CD14-positive monocyte (primary cell): ENCODE measurements at regions not wholly inside any gene's neighbourhood (a gene's known extent, or its start where the extent isn't known, plus 50 kb on each side); places are given as distances from the start of the nearest gene placed in this dataset.

ENCODE experiments used
- DNase-seq, 3 donors: peaks; one replicate each; pipeline ENCODE4 v3.0.0-alpha.2; 2011 to 2022
- H2AFZ ChIP-seq: 2 replicates; pipeline ENCODE4 v1.6.0; 2012; ENCODE audit warnings: mild to moderate bottlenecking, low read depth, low read length, inconsistent platforms; ENCODE audit not compliant: insufficient read depth, poor library complexity, severe bottlenecking
- H3K27ac ChIP-seq, 2 donors: 1 replicate in 1 of 2; 2 replicates in 1 of 2; pipeline ENCODE4 v1.5.1; 2012 to 2013; ENCODE audit warnings: low read length in 2 of 2, control low read depth in 1 of 2, inconsistent platforms in 1 of 2, low read depth in 1 of 2, mild to moderate bottlenecking in 1 of 2
- H3K27me3 ChIP-seq, 2 donors: one replicate each; pipeline versions ENCODE4 v1.6.0 to v1.6.1; 2011 to 2013; ENCODE audit warnings: low read length in 2 of 2; ENCODE audit not compliant: control insufficient read depth in 2 of 2, insufficient read depth in 2 of 2
- H3K36me3 ChIP-seq, 2 donors: replicated peaks in 1 of 2; 1 replicate in 1 of 2; 2 replicates in 1 of 2; pipeline versions ENCODE4 v1.5.1 to v1.6.1; 2012 to 2013; ENCODE audit warnings: low read length in 2 of 2, control low read depth in 1 of 2, inconsistent platforms in 1 of 2, mild to moderate bottlenecking in 1 of 2; ENCODE audit not compliant: insufficient read depth in 2 of 2, control insufficient read depth in 1 of 2
- H3K4me1 ChIP-seq, 2 donors: 1 replicate in 1 of 2; 2 replicates in 1 of 2; pipeline versions ENCODE4 v1.5.1 to v1.6.1; 2012 to 2013; ENCODE audit warnings: low read length in 2 of 2, control low read depth in 1 of 2, inconsistent platforms in 1 of 2, mild to moderate bottlenecking in 1 of 2, moderate library complexity in 1 of 2; ENCODE audit not compliant: insufficient read depth in 2 of 2, control insufficient read depth in 1 of 2
- H3K4me2 ChIP-seq: replicated peaks from 2 replicates; pipeline ENCODE3; 2012; ENCODE audit warnings: low read length, moderate library complexity, mild to moderate bottlenecking; ENCODE audit not compliant: poor library complexity, severe bottlenecking; ENCODE audit errors: extremely low read depth
- H3K4me3 ChIP-seq, 3 experiments: fragments of 200-600 bp in 1 of 3; sonication (generic) in 1 of 3; replicated peaks in 1 of 3; 1 replicate in 2 of 3; 2 replicates in 1 of 3; pipeline ENCODE4 v1.5.1; 2011 to 2013; ENCODE audit warnings: low read length in 3 of 3, mild to moderate bottlenecking in 3 of 3, control low read depth in 2 of 3, low read depth in 2 of 3, inconsistent platforms in 1 of 3, moderate library complexity in 1 of 3
- H3K79me2 ChIP-seq: 2 replicates; pipeline ENCODE4 v1.6.0; 2012; ENCODE audit warnings: mild to moderate bottlenecking, control low read depth, inconsistent platforms, low read length, moderate library complexity; ENCODE audit not compliant: insufficient read depth
- H3K9ac ChIP-seq: 2 replicates; pipeline ENCODE4 v1.6.0; 2017; ENCODE audit warnings: low read length, mild to moderate bottlenecking; ENCODE audit not compliant: insufficient read depth, poor library complexity, severe bottlenecking
- H3K9me3 ChIP-seq, 2 donors: replicated peaks in 1 of 2; 1 replicate in 1 of 2; 2 replicates in 1 of 2; pipeline versions ENCODE4 v1.5.1 to v1.6.1; 2012 to 2013; ENCODE audit warnings: low read length in 2 of 2, control low read depth in 1 of 2; ENCODE audit not compliant: control insufficient read depth in 1 of 2, insufficient read depth in 1 of 2
- H4K20me1 ChIP-seq: 2 replicates; pipeline ENCODE4 v1.6.0; 2012; ENCODE audit warnings: mild to moderate bottlenecking, low read length, control low read depth, moderate library complexity; ENCODE audit not compliant: insufficient read depth
- H3K27ac Mint-ChIP-seq, 7 donors: one replicate each; pipeline ENCODE4 v1.8.0; 2020; ENCODE audit warnings: mild to moderate bottlenecking in 7 of 7, mixed read lengths in 7 of 7, moderate library complexity in 6 of 7, inconsistent platforms in 2 of 7
- H3K27me3 Mint-ChIP-seq, 3 donors: one replicate each; pipeline ENCODE4 v1.8.0; 2021 to 2022; ENCODE audit warnings: low read depth in 3 of 3, mild to moderate bottlenecking in 3 of 3, mixed read lengths in 3 of 3, moderate library complexity in 3 of 3, inconsistent platforms in 1 of 3
- H3K36me3 Mint-ChIP-seq, 2 donors: one replicate each; pipeline ENCODE4 v1.8.0; 2020; ENCODE audit warnings: mixed read lengths in 2 of 2, inconsistent platforms in 1 of 2, mild to moderate bottlenecking in 1 of 2
- H3K4me1 Mint-ChIP-seq: one replicate; pipeline ENCODE4 v1.8.0; 2020; ENCODE audit warnings: mild to moderate bottlenecking, mixed read lengths
- H3K4me3 Mint-ChIP-seq, 2 donors: one replicate each; pipeline ENCODE4 v1.8.0; 2020; ENCODE audit warnings: mild to moderate bottlenecking in 2 of 2, mixed read lengths in 2 of 2, moderate library complexity in 1 of 2
- H3K9me3 Mint-ChIP-seq, 7 donors: one replicate each; pipeline ENCODE4 v1.8.0; 2020 to 2022; ENCODE audit warnings: mixed read lengths in 7 of 7, mild to moderate bottlenecking in 6 of 7, moderate library complexity in 6 of 7, inconsistent platforms in 2 of 7
- WGBS: methylation state at CpG from one replicate; pipeline ENCODE4 v1.1.5; 2013; ENCODE audit warnings: missing lambda C conversion rate; ENCODE audit not compliant: insufficient coverage; 5-methylcytosine and 5-hydroxymethylcytosine counted together
- intact Hi-C, 2 donors: fragments of 100-400 bp; cut with micrococcal nuclease; formaldehyde crosslinking; loops; one replicate each; pipeline versions ENCODE4 v1.15.0 to v1.15.1; 2023
- TF ChIP-seq, protein P1 (sequence below): fragments of 200-600 bp; IDR thresholded peaks from one replicate; pipeline ENCODE4 v1.8.0; 2022; ENCODE audit warnings: antibody characterized with exemption, mild to moderate bottlenecking

DNA sequence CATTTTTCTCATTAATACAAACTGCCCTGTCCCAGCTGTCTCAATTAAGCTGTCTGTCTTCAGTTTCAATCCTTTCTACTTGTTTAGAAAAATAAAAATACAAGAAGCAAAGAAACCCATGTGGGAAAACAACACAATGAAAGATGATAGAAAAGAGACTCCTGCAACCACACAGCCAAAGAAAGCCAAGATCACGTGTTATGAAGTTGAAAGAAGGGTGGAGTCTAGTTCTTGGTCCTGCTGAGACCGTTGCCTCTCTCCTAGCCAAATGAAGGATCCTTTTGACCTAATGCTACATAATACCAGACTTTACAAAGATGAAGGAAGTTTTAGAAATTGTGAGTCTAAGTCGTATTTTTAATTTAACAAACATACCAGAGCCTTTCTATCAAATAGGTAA, 218.8 kb upstream of the RRP15 start:
- peaks cover 0 to 3% of the 10 kb centered on the region in 2 donors for H3K9me3 ChIP-seq
- intact Hi-C loops, result no loop called here
- TF ChIP-seq, protein P1, sequence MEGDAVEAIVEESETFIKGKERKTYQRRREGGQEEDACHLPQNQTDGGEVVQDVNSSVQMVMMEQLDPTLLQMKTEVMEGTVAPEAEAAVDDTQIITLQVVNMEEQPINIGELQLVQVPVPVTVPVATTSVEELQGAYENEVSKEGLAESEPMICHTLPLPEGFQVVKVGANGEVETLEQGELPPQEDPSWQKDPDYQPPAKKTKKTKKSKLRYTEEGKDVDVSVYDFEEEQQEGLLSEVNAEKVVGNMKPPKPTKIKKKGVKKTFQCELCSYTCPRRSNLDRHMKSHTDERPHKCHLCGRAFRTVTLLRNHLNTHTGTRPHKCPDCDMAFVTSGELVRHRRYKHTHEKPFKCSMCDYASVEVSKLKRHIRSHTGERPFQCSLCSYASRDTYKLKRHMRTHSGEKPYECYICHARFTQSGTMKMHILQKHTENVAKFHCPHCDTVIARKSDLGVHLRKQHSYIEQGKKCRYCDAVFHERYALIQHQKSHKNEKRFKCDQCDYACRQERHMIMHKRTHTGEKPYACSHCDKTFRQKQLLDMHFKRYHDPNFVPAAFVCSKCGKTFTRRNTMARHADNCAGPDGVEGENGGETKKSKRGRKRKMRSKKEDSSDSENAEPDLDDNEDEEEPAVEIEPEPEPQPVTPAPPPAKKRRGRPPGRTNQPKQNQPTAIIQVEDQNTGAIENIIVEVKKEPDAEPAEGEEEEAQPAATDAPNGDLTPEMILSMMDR, result no peak
- no peak overlapping the region for H3K4me2 ChIP-seq
- no peak overlapping the region for H2AFZ ChIP-seq
- Mint-ChIP-seq H3K9me3 (peaks cover 0 to 7% (median 4%) of the 10 kb centered on the region in 7 donors), H3K4me3 (no peak overlapping the region), H3K4me1 (no peaks in the 10 kb centered on the region), H3K36me3 (no peaks in the 10 kb centered on the region), H3K27me3 (peaks cover 0 to 4% (median 0%) of the 10 kb centered on the region in 3 donors), H3K27ac (no peak overlapping the region)
- no peaks in the 10 kb centered on the region for H3K36me3 ChIP-seq
- H3K9ac ChIP-seq, result no peak overlapping the region
- no CpG with 5 or more reads among the region's 3 CpGs for WGBS
- H3K4me3 ChIP-seq, result no peak overlapping the region
- no peaks in the 10 kb centered on the region for H3K27me3 ChIP-seq
- H4K20me1 ChIP-seq, result no peaks in the 10 kb centered on the region
- DNase-seq, result no peak
- H3K79me2 ChIP-seq, result no peaks in the 10 kb centered on the region
- H3K4me1 ChIP-seq, result no peaks in the 10 kb centered on the region
- H3K27ac ChIP-seq, result no peak overlapping the region

GRCh38 chr1:218068241-218068640, 216.9 kb upstream of the RRP15 start:
- no peak overlapping the region for H3K4me2 ChIP-seq
- no peaks in the 10 kb centered on the region for H3K4me1 ChIP-seq
- intact Hi-C loops, result no loop called here
- no peak overlapping the region for H3K4me3 ChIP-seq
- H3K9me3 Mint-ChIP-seq, result peaks cover 0 to 11% (median 4%) of the 10 kb centered on the region in 7 donors
- TF ChIP-seq, protein P1, result no peak
- H4K20me1 ChIP-seq, result no peaks in the 10 kb centered on the region
- peaks cover 0 to 3% of the 10 kb centered on the region in 2 donors for H3K9me3 ChIP-seq
- H3K79me2 ChIP-seq, result no peaks in the 10 kb centered on the region
- H3K27me3 Mint-ChIP-seq, result peaks cover 0 to 4% (median 0%) of the 10 kb centered on the region in 3 donors
- H2AFZ ChIP-seq, result no peak overlapping the region
- H3K36me3 Mint-ChIP-seq, result no peaks in the 10 kb centered on the region
- H3K27ac ChIP-seq, result no peak overlapping the region
- no peak for DNase-seq
- H3K27ac Mint-ChIP-seq, result no peak overlapping the region
- no peak overlapping the region for H3K4me3 Mint-ChIP-seq
- H3K36me3 ChIP-seq, result no peaks in the 10 kb centered on the region
- H3K9ac ChIP-seq, result no peak overlapping the region
- no peaks in the 10 kb centered on the region for H3K27me3 ChIP-seq
- no peaks in the 10 kb centered on the region for H3K4me1 Mint-ChIP-seq
- no CpG with 5 or more reads among the region's 1 CpG for WGBS
